A673 (cell line): ENCODE measurements at regions not wholly inside any gene's neighbourhood (a gene's known extent, or its start where the extent isn't known, plus 50 kb on each side); places are given as distances from the start of the nearest gene placed in this dataset.

Experiments used
- BruUV-seq: library from RNA; stranded (reverse); fragments of 400-500 nt; replicated peaks from 2 replicates; lab custom pipeline; 2021; lab: Mats Ljungman, UMichigan
- CTCF ChIA-PET: fragments of 300-600 bp; sonication (Branson Sonifier 250); formaldehyde crosslinking; loops from one replicate; lab custom pipeline; 2022; ENCODE audit warnings: antibody characterized with exemption; lab: Charles Lee
- POLR2A ChIA-PET: fragments of 300-600 bp; sonication (Branson Sonifier 250); formaldehyde crosslinking; loops from one replicate; lab custom pipeline; 2022; ENCODE audit warnings: antibody characterized with exemption; ENCODE audit not compliant: low non-redundant PET; lab: Charles Lee
- DNase-seq: peaks from one replicate; pipeline ENCODE4 v3.0.0-alpha.2; 2015; ENCODE audit warnings: low spot score
- H3K27ac ChIP-seq: fragments of 200-600 bp; sonication (generic); 2 replicates; pipeline ENCODE4 v1.5.1; 2016; ENCODE audit warnings: mixed run types, low read depth, mild to moderate bottlenecking, mixed read lengths, antibody characterized with exemption, low read length; ENCODE audit not compliant: poor library complexity, severe bottlenecking
- H3K27me3 ChIP-seq: fragments of 200-600 bp; sonication (generic); replicated peaks from 2 replicates; pipeline ENCODE4 v1.6.1; 2017; ENCODE audit warnings: mixed run types, low read depth, mild to moderate bottlenecking, mixed read lengths, antibody characterized with exemption, low read length; ENCODE audit not compliant: insufficient read depth, poor library complexity
- H3K36me3 ChIP-seq: fragments of 200-600 bp; sonication (generic); 2 replicates; pipeline ENCODE4 v1.6.1; 2016; ENCODE audit warnings: mixed run types, mild to moderate bottlenecking, mixed read lengths, antibody characterized with exemption, low read length; ENCODE audit not compliant: insufficient read depth, poor library complexity, severe bottlenecking
- H3K4me1 ChIP-seq: fragments of 200-600 bp; sonication (generic); 2 replicates; pipeline ENCODE4 v1.6.1; 2017; ENCODE audit warnings: mixed run types, mild to moderate bottlenecking, mixed read lengths, antibody characterized with exemption, low read length; ENCODE audit not compliant: insufficient read depth, poor library complexity, severe bottlenecking
- H3K4me3 ChIP-seq: fragments of 200-600 bp; sonication (generic); 2 replicates; pipeline ENCODE4 v1.5.1; 2016; ENCODE audit warnings: low read depth, mixed run types, mild to moderate bottlenecking, mixed read lengths, low read length; ENCODE audit not compliant: poor library complexity, severe bottlenecking
- H3K9me3 ChIP-seq: fragments of 200-600 bp; sonication (generic); 2 replicates; pipeline ENCODE4 v1.6.1; 2016; ENCODE audit warnings: mixed run types, low read depth, mild to moderate bottlenecking, mixed read lengths, antibody characterized with exemption, low read length; ENCODE audit not compliant: poor library complexity, severe bottlenecking
- CTCF ChIP-seq: fragments of 300-800, 200-600 bp; sonication (generic); conservative IDR thresholded peaks from 2 replicates; pipeline ENCODE4 v1.5.1; 2017; ENCODE audit warnings: low read depth, mild to moderate bottlenecking, antibody characterized with exemption, low read length, moderate library complexity, mixed read lengths
- EZH2 ChIP-seq: fragments of 200-600 bp; sonication (generic); IDR thresholded peaks from 2 replicates; pipeline ENCODE4 v1.6.1; 2017; ENCODE audit warnings: borderline replicate concordance, low read depth, mild to moderate bottlenecking, mixed read lengths, antibody characterized with exemption, low read length; ENCODE audit not compliant: poor library complexity, severe bottlenecking
- intact Hi-C: fragments of 100-400 bp; cut with micrococcal nuclease; formaldehyde crosslinking; loops from one replicate; pipeline ENCODE4 v1.10.0; 2022; ENCODE audit not compliant: unreplicated experiment

GRCh38 chr3:187924651-187925050 is 179.4 kb upstream of the BCL6 start:
- intact Hi-C loops = no loop called here
- no peak overlapping the region for H3K4me3 ChIP-seq
- H3K27me3 ChIP-seq = no peaks in the 10 kb centered on the region
- POLR2A ChIA-PET = no interaction called here
- no peaks in the 10 kb centered on the region for H3K36me3 ChIP-seq
- no peak overlapping the region for H3K27ac ChIP-seq
- DNase-seq = no peak
- TF ChIP-seq CTCF (no peak), EZH2 (no peak)
- no TSS peak for BruUV-seq
- CTCF ChIA-PET = no interaction called here
- no peaks in the 10 kb centered on the region for H3K4me1 ChIP-seq
- H3K9me3 ChIP-seq = peaks cover 8% of the 10 kb centered on the region

- ChIA-PET POLR2A (no interaction called here), CTCF (no interaction called here)
- no peak overlapping the region for H3K4me3 ChIP-seq
- H3K27ac ChIP-seq = no peak overlapping the region
- peaks cover 8% of the 10 kb centered on the region for H3K9me3 ChIP-seq
- no peaks in the 10 kb centered on the region for H3K36me3 ChIP-seq
- H3K27me3 ChIP-seq = no peaks in the 10 kb centered on the region
- intact Hi-C loops = no loop called here
- no peak for TF ChIP-seq EZH2
- no peak for TF ChIP-seq CTCF
- DNase-seq = no peak
- BruUV-seq = no TSS peak
- H3K4me1 ChIP-seq = no peaks in the 10 kb centered on the region
Measured at GRCh38 chr3:187925326-187925725, 180.1 kb upstream of the BCL6 start.

GRCh38 chr3:187926620-187927019 is 181.4 kb upstream of the BCL6 start:
- no peak overlapping the region for H3K4me3 ChIP-seq
- CTCF ChIA-PET = no interaction called here
- BruUV-seq = no TSS peak
- TF ChIP-seq EZH2 (no peak), CTCF (no peak)
- no peaks in the 10 kb centered on the region for H3K36me3 ChIP-seq
- POLR2A ChIA-PET = no interaction called here
- H3K27me3 ChIP-seq = no peaks in the 10 kb centered on the region
- no peaks in the 10 kb centered on the region for H3K4me1 ChIP-seq
- no peak overlapping the region for H3K27ac ChIP-seq
- no peak for DNase-seq
- intact Hi-C loops = no loop called here
- H3K9me3 ChIP-seq = peaks cover 8% of the 10 kb centered on the region
